GM12892 (cell line): ENCODE measurements at regions not wholly inside any gene's neighbourhood (a gene's known extent, or its start where the extent isn't known, plus 50 kb on each side); places are given as distances from the start of the nearest gene placed in this dataset.
"Not testable (repeated sequence)": the region's sequence is repeated elsewhere in the genome, so short reads cannot be mapped to it uniquely, and the experiment has no call there.

ENCODE experiments used
- POLR2A ChIP-seq: IDR thresholded peaks from 2 replicates; pipeline ENCODE4 v1.6.1; 2011; ENCODE audit warnings: low read depth, low read length, control low read depth
- POLR2AphosphoS5 ChIP-seq: IDR thresholded peaks from 2 replicates; pipeline ENCODE4 v1.6.1; 2011; ENCODE audit warnings: low read depth, low read length, control low read depth
- TAF1 ChIP-seq: IDR thresholded peaks from 2 replicates; pipeline ENCODE4 v1.6.1; 2011; ENCODE audit warnings: low read depth, mild to moderate bottlenecking, control low read depth, low read length, borderline replicate concordance

DNA sequence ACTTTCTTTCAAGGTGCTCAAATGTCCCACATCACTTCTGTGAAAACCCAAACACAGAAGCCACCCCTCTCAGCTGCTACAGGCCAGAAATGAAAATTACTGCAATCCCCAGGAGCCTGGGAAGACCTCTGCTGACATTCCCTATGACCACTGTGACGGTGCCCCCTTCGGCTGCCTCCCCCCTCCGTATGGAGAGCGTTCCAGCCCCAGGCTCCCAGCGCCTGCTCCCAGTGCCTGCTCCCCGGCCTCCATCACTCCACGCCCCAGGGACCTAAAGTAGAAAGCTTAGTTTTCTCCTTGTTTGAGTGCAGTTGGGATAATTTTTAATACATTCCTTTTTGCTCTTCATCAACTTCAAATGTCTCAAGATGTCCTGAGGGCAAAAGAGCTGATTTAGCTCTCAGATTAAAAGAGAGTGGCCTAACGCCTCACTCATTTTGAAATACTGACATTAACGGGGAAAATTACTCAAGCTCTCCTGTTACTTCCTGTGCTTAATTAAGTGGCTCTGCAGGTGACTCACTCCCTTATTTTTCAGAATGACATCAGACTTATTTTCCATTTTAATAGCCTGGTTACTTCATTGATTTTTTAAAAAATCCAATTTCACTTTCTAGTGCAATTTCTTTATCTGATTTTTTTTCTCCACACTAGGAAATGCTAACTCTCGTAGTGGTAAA lies 112.8 kb upstream of the PLGLB2 start:
- TF ChIP-seq POLR2AphosphoS5, POLR2A, TAF1: not testable (repeated sequence)
